ENCODE measurements at regions not wholly inside any gene's neighbourhood (a gene's known extent, or its start where the extent isn't known, plus 50 kb on each side); places are given as distances from the start of the nearest gene placed in this dataset.

GRCh38 chr2:136212426-136213378 is 94.8 kb upstream of the CXCR4 start:
- no peak overlapping the region for H3K4me3 ChIP-seq
- no peaks in the 10 kb centered on the region for H3K4me1 ChIP-seq
- H3K9me3 ChIP-seq = no peaks in the 10 kb centered on the region
- H3K27ac ChIP-seq = no peak overlapping the region
- TF ChIP-seq CTCF (IDR thresholded peaks at IDR 0.05) (no peak), POLR2A (IDR thresholded peaks at IDR 0.05) (no peak), POLR2AphosphoS5 (IDR thresholded peaks at IDR 0.05) (no peak)
- DNase-seq (ENCODE audit: low spot score in 2 of 2) = no peak
- no peaks in the 10 kb centered on the region for H3K36me3 ChIP-seq
- intact Hi-C loops (cut with DNase I; ENCODE audit: low total_unique reads) = no loop called here
- H3K27me3 ChIP-seq = no peaks in the 10 kb centered on the region

GRCh38 chr2:136211701-136212100 is 93.8 kb upstream of the CXCR4 start:
- no peaks in the 10 kb centered on the region for H3K36me3 ChIP-seq
- H3K9me3 ChIP-seq = no peaks in the 10 kb centered on the region
- H3K4me1 ChIP-seq = no peaks in the 10 kb centered on the region
- TF ChIP-seq CTCF (IDR thresholded peaks at IDR 0.05) = no peak
- TF ChIP-seq POLR2AphosphoS5 (IDR thresholded peaks at IDR 0.05) = no peak
- no peak for TF ChIP-seq POLR2A (IDR thresholded peaks at IDR 0.05)
- H3K27me3 ChIP-seq = no peaks in the 10 kb centered on the region
- intact Hi-C loops (cut with DNase I; ENCODE audit: low total_unique reads) = no loop called here
- no peak overlapping the region for H3K27ac ChIP-seq
- DNase-seq (ENCODE audit: low spot score in 2 of 2) = no peak
- H3K4me3 ChIP-seq = no peak overlapping the region

- Histone ChIP-seq H3K27ac (no peak overlapping the region), H3K9me3 (no peaks in the 10 kb centered on the region)
Observed at GRCh38 chr2:136210822-136211221, 92.9 kb upstream of the CXCR4 start.

GRCh38 chr2:136210455-136210805 is 92.5 kb upstream of the CXCR4 start:
- intact Hi-C loops (cut with DNase I; ENCODE audit: low total_unique reads) = no loop called here
- Histone ChIP-seq H3K4me1 (no peaks in the 10 kb centered on the region), H3K27me3 (no peaks in the 10 kb centered on the region), H3K36me3 (no peaks in the 10 kb centered on the region), H3K27ac (no peak overlapping the region), H3K9me3 (no peaks in the 10 kb centered on the region), H3K4me3 (no peak overlapping the region)
- DNase-seq (ENCODE audit: low spot score in 2 of 2) = no peak
- TF ChIP-seq POLR2AphosphoS5 (IDR thresholded peaks at IDR 0.05) = no peak
- TF ChIP-seq POLR2A (IDR thresholded peaks at IDR 0.05) = no peak
- TF ChIP-seq CTCF (IDR thresholded peaks at IDR 0.05) = no peak

More at GRCh38 chr2:136210822-136211221, 92.9 kb upstream of the CXCR4 start:
- no peaks in the 10 kb centered on the region for H3K4me1 ChIP-seq
- no peak for DNase-seq (ENCODE audit: low spot score in 2 of 2)
- H3K27me3 ChIP-seq = no peaks in the 10 kb centered on the region
- no peaks in the 10 kb centered on the region for H3K36me3 ChIP-seq
- no peak for TF ChIP-seq POLR2AphosphoS5 (IDR thresholded peaks at IDR 0.05)
- TF ChIP-seq POLR2A (IDR thresholded peaks at IDR 0.05) = no peak
- TF ChIP-seq CTCF (IDR thresholded peaks at IDR 0.05) = no peak
- intact Hi-C loops (cut with DNase I; ENCODE audit: low total_unique reads) = no loop called here
- no peak overlapping the region for H3K4me3 ChIP-seq

Data from breast epithelium (tissue), 4 donors.